GM12878 (cell line): ENCODE measurements at regions not wholly inside any gene's neighbourhood (a gene's known extent, or its start where the extent isn't known, plus 50 kb on each side); places are given as distances from the start of the nearest gene placed in this dataset.

Experiments
- EP300 ChIP-seq, 2 experiments: fragments of 150-350 bp in 1 of 2; IDR thresholded peaks; 2 replicates each; pipeline ENCODE4 v1.6.1; 2011 to 2012; ENCODE audit warnings: low read depth in 2 of 2, low read length in 2 of 2, borderline replicate concordance in 1 of 2, improper control_type of control experiment in 1 of 2, inconsistent platforms in 1 of 2; ENCODE audit not compliant: control insufficient read depth in 1 of 2
- FOS ChIP-seq: IDR thresholded peaks from 3 replicates; pipeline ENCODE4 v1.6.1; 2011; ENCODE audit warnings: borderline replicate concordance; ENCODE audit not compliant: insufficient read length; ENCODE audit errors: extremely low read depth
- FOXK2 ChIP-seq: fragments of 450-650 bp; IDR thresholded peaks from 2 replicates; pipeline ENCODE4 v1.6.1; 2017; ENCODE audit warnings: mild to moderate bottlenecking, moderate library complexity
- HCFC1 ChIP-seq: fragments of 150-350 bp; IDR thresholded peaks from 2 replicates; pipeline ENCODE4 v1.6.1; 2014; ENCODE audit warnings: low read length
- IKZF1 ChIP-seq: fragments of 450-650 bp; conservative IDR thresholded peaks from 2 replicates; pipeline ENCODE4 v1.6.1; 2017; ENCODE audit warnings: antibody characterized with exemption, mild to moderate bottlenecking
- JUND ChIP-seq: IDR thresholded peaks from 2 replicates; pipeline ENCODE4 v1.6.1; 2012; ENCODE audit warnings: low read depth, mild to moderate bottlenecking, low read length, improper control_type of control experiment, moderate library complexity
- MEF2A ChIP-seq: IDR thresholded peaks from 2 replicates; pipeline ENCODE4 v1.6.1; 2011; ENCODE audit warnings: low read depth, mild to moderate bottlenecking, low read length, moderate library complexity; ENCODE audit not compliant: insufficient read depth
- NR2C2 ChIP-seq: IDR thresholded peaks from 2 replicates; pipeline ENCODE4 v1.6.1; 2011; ENCODE audit warnings: borderline replicate concordance, low read depth; ENCODE audit not compliant: control insufficient read depth, insufficient read length
- PML ChIP-seq: IDR thresholded peaks from 2 replicates; pipeline ENCODE4 v1.6.1; 2012; ENCODE audit warnings: low read length, inconsistent platforms
- POLR2A ChIP-seq: IDR thresholded peaks from 2 replicates; pipeline ENCODE4 v1.6.1; 2011; ENCODE audit warnings: low read depth, mild to moderate bottlenecking, low read length
- TCF7 ChIP-seq: IDR thresholded peaks from 2 replicates; pipeline ENCODE4 v1.6.1; 2014; ENCODE audit warnings: antibody characterized with exemption, borderline replicate concordance
- YY1 ChIP-seq: IDR thresholded peaks from 2 replicates; pipeline ENCODE4 v1.6.1; 2011; ENCODE audit warnings: low read depth, mild to moderate bottlenecking, low read length
- TF ChIP-seq, protein P1 (sequence below), 3 experiments: IDR thresholded peaks in 2 of 3; conservative IDR thresholded peaks in 1 of 3; 2 replicates each; pipeline ENCODE4 v1.5.1; 2011; ENCODE audit warnings: low read depth in 3 of 3, low read length in 3 of 3, mild to moderate bottlenecking in 3 of 3, control low read depth in 2 of 3, moderate library complexity in 2 of 3, inconsistent platforms in 1 of 3, mixed read lengths in 1 of 3; ENCODE audit not compliant: control insufficient read depth in 2 of 3, insufficient read depth in 1 of 3; ENCODE audit errors: extremely low read depth in 1 of 3
- TF ChIP-seq, protein P2 (sequence below): fragments of 150-350 bp; IDR thresholded peaks from 2 replicates; pipeline ENCODE4 v1.6.1; 2014; ENCODE audit warnings: mild to moderate bottlenecking, low read depth, low read length

GRCh38 chr14:29273513-29273912, 506.9 kb downstream of the FOXG1 start:
- no peak for TF ChIP-seq IKZF1
- TF ChIP-seq EP300 (IDR thresholded peaks at IDR 0.05; ENCODE audit: borderline replicate concordance in 1 of 2, control insufficient read depth in 1 of 2, low read depth in 2 of 2, low read length in 2 of 2), result no peak
- no peak for TF ChIP-seq JUND
- TF ChIP-seq, protein P1, sequence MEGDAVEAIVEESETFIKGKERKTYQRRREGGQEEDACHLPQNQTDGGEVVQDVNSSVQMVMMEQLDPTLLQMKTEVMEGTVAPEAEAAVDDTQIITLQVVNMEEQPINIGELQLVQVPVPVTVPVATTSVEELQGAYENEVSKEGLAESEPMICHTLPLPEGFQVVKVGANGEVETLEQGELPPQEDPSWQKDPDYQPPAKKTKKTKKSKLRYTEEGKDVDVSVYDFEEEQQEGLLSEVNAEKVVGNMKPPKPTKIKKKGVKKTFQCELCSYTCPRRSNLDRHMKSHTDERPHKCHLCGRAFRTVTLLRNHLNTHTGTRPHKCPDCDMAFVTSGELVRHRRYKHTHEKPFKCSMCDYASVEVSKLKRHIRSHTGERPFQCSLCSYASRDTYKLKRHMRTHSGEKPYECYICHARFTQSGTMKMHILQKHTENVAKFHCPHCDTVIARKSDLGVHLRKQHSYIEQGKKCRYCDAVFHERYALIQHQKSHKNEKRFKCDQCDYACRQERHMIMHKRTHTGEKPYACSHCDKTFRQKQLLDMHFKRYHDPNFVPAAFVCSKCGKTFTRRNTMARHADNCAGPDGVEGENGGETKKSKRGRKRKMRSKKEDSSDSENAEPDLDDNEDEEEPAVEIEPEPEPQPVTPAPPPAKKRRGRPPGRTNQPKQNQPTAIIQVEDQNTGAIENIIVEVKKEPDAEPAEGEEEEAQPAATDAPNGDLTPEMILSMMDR (IDR thresholded peaks at IDR 0.05 in 2 of 3, conservative IDR thresholded peaks at IDR 0.05 in 1 of 3; ENCODE audit: control insufficient read depth in 2 of 3, extremely low read depth in 1 of 3, insufficient read depth in 1 of 3, low read depth in 3 of 3, low read length in 3 of 3), result no peak
- no peak for TF ChIP-seq FOXK2
- TF ChIP-seq YY1, result no peak
- no peak for TF ChIP-seq HCFC1
- no peak for TF ChIP-seq FOS
- no peak for TF ChIP-seq PML
- TF ChIP-seq, protein P2, sequence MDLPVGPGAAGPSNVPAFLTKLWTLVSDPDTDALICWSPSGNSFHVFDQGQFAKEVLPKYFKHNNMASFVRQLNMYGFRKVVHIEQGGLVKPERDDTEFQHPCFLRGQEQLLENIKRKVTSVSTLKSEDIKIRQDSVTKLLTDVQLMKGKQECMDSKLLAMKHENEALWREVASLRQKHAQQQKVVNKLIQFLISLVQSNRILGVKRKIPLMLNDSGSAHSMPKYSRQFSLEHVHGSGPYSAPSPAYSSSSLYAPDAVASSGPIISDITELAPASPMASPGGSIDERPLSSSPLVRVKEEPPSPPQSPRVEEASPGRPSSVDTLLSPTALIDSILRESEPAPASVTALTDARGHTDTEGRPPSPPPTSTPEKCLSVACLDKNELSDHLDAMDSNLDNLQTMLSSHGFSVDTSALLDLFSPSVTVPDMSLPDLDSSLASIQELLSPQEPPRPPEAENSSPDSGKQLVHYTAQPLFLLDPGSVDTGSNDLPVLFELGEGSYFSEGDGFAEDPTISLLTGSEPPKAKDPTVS, result no peak
- no peak for TF ChIP-seq POLR2A
- no peak for TF ChIP-seq MEF2A
- no peak for TF ChIP-seq NR2C2
- TF ChIP-seq TCF7, result no peak
